Activated CD8-positive, alpha-beta T cell treated with anti-CD3 and anti-CD28 coated beads for 36 hours (primary cell): ENCODE measurements at regions not wholly inside any gene's neighbourhood (a gene's known extent, or its start where the extent isn't known, plus 50 kb on each side); places are given as distances from the start of the nearest gene placed in this dataset.

Experiments
- ATAC-seq: fragments of 200-7000 bp; cut with Tn5 transposase; one replicate; pipeline ENCODE4 v1.10.0; 2021; ENCODE audit warnings: mild to moderate bottlenecking, moderate library complexity
- CTCF ChIA-PET: fragments of 350-600 bp; sonication (Branson Sonifier 250); formaldehyde crosslinking; loops from one replicate; lab custom pipeline; 2021; ENCODE audit warnings: antibody characterized with exemption; lab: Charles Lee
- POLR2A ChIA-PET: fragments of 350-600 bp; sonication (Branson Sonifier 250); formaldehyde crosslinking; loops from one replicate; lab custom pipeline; 2021; ENCODE audit warnings: antibody characterized with exemption; lab: Charles Lee
- DNase-seq: peaks from one replicate; pipeline ENCODE4 v3.0.0-alpha.2; 2020
- H3K27ac Mint-ChIP-seq: one replicate; pipeline ENCODE4 v1.8.0; 2021; ENCODE audit warnings: mild to moderate bottlenecking, mixed read lengths
- H3K27me3 Mint-ChIP-seq: one replicate; pipeline ENCODE4 v1.8.0; 2021; ENCODE audit warnings: mixed read lengths
- H3K36me3 Mint-ChIP-seq: one replicate; pipeline ENCODE4 v1.8.0; 2021; ENCODE audit warnings: low read depth, mixed read lengths
- H3K4me1 Mint-ChIP-seq: one replicate; pipeline ENCODE4 v1.8.0; 2021; ENCODE audit warnings: low read depth, mixed read lengths
- H3K4me3 Mint-ChIP-seq: one replicate; pipeline ENCODE4 v1.8.0; 2021; ENCODE audit warnings: mild to moderate bottlenecking, moderate library complexity, mixed read lengths
- H3K9me3 Mint-ChIP-seq: one replicate; pipeline ENCODE4 v1.8.0; 2021; ENCODE audit warnings: mixed read lengths
- intact Hi-C: fragments of 100-400 bp; cut with micrococcal nuclease; formaldehyde crosslinking; loops from one replicate; pipeline ENCODE4 v1.10.0; 2022
- TF ChIP-seq, protein P1 (sequence below): fragments of 200-600 bp; IDR thresholded peaks from one replicate; pipeline ENCODE4 v1.8.0; 2022; ENCODE audit warnings: antibody characterized with exemption, mild to moderate bottlenecking

DNA sequence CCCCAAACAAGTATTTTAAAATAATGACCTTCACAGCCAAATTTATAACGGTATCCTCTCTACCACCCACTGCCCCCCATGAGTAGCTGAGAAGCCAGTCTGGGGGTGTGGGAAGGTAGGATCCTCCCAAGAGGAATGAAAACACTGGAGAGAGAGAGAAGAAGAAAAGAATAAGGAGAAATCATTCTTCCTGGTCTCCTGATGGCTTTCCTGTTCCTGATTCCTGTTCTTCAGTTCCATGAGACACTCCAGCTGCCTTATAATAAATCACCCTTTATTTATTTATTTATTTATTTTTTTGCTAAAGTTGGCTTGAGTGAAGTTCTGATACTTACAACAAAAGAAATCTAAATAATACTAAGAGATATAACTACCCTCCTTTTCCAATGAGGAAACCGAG lies 56.4 kb upstream of the FAM20A start:
- no peaks in the 10 kb centered on the region for H3K36me3 Mint-ChIP-seq
- H3K4me3 Mint-ChIP-seq = no peak overlapping the region
- no peak overlapping the region for H3K27ac Mint-ChIP-seq
- no peak for DNase-seq
- CTCF ChIA-PET = no interaction called here
- no peaks in the 10 kb centered on the region for H3K9me3 Mint-ChIP-seq
- peaks cover 7% of the 10 kb centered on the region for H3K27me3 Mint-ChIP-seq
- TF ChIP-seq, protein P1, sequence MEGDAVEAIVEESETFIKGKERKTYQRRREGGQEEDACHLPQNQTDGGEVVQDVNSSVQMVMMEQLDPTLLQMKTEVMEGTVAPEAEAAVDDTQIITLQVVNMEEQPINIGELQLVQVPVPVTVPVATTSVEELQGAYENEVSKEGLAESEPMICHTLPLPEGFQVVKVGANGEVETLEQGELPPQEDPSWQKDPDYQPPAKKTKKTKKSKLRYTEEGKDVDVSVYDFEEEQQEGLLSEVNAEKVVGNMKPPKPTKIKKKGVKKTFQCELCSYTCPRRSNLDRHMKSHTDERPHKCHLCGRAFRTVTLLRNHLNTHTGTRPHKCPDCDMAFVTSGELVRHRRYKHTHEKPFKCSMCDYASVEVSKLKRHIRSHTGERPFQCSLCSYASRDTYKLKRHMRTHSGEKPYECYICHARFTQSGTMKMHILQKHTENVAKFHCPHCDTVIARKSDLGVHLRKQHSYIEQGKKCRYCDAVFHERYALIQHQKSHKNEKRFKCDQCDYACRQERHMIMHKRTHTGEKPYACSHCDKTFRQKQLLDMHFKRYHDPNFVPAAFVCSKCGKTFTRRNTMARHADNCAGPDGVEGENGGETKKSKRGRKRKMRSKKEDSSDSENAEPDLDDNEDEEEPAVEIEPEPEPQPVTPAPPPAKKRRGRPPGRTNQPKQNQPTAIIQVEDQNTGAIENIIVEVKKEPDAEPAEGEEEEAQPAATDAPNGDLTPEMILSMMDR = no peak
- H3K4me1 Mint-ChIP-seq = no peaks in the 10 kb centered on the region
- POLR2A ChIA-PET = interaction anchor here (0.5 kb wide), 1 partner anchor 30 kb away, joined by 3 read pairs; no protein-coding TSS in a partner anchor
- ATAC-seq = no peak
- intact Hi-C loops = no loop called here

GRCh38 chr17:68657166-68657565 lies 56.0 kb upstream of the FAM20A start:
- Mint-ChIP-seq H3K4me3 (no peak overlapping the region), H3K27me3 (peaks cover 5% of the 10 kb centered on the region), H3K9me3 (no peaks in the 10 kb centered on the region), H3K36me3 (no peaks in the 10 kb centered on the region), H3K4me1 (no peaks in the 10 kb centered on the region), H3K27ac (no peak overlapping the region)
- TF ChIP-seq, protein P1 = no peak
- no peak for ATAC-seq
- CTCF ChIA-PET = no interaction called here
- POLR2A ChIA-PET = interaction anchor here (0.5 kb wide), 1 partner anchor 30 kb away, joined by 3 read pairs; no protein-coding TSS in a partner anchor
- DNase-seq = no peak
- intact Hi-C loops = no loop called here

DNA sequence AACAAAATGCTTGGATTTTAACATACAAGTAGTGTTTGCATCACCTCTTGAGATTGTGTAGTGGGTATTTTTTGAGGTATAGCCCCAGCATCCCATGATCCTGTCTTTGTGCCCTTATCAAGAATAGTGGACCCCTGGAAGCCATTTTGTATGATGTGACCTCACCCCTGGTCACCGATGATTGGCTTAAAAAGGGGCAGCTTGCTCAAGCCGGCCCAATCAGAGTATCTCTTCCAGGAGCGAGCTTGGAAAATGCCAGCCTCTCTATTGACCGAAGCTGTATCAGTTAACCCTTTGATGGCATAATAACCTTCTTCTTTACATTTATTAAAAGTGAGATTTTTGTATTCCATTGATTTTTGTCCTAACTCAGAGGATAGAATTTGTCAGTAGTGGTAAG lies 55.5 kb upstream of the FAM20A start:
- no peaks in the 10 kb centered on the region for H3K36me3 Mint-ChIP-seq
- CTCF ChIA-PET = no interaction called here
- intact Hi-C loops = no loop called here

More for the DNA sequence above, 55.5 kb upstream of the FAM20A start:
- peaks cover 4% of the 10 kb centered on the region for H3K27me3 Mint-ChIP-seq
- H3K4me3 Mint-ChIP-seq = no peak overlapping the region
- POLR2A ChIA-PET = no interaction called here
- ATAC-seq (no peak), DNase-seq (no peak)
- H3K27ac Mint-ChIP-seq = no peak overlapping the region
- H3K4me1 Mint-ChIP-seq = no peaks in the 10 kb centered on the region
- TF ChIP-seq, protein P1 = no peak
- H3K9me3 Mint-ChIP-seq = no peaks in the 10 kb centered on the region
